Dedifferentiated amniotic fluid mesenchymal stem cell (primary cell): ENCODE measurements at regions not wholly inside any gene's neighbourhood (a gene's known extent, or its start where the extent isn't known, plus 50 kb on each side); places are given as distances from the start of the nearest gene placed in this dataset.
"Not testable (repeated sequence)": the region's sequence is repeated elsewhere in the genome, so short reads cannot be mapped to it uniquely, and the experiment has no call there.

Source experiments
- DNase-seq: peaks from one replicate; pipeline ENCODE4 v3.0.0-alpha.2; 2016; ENCODE audit errors: extremely low spot score

DNA sequence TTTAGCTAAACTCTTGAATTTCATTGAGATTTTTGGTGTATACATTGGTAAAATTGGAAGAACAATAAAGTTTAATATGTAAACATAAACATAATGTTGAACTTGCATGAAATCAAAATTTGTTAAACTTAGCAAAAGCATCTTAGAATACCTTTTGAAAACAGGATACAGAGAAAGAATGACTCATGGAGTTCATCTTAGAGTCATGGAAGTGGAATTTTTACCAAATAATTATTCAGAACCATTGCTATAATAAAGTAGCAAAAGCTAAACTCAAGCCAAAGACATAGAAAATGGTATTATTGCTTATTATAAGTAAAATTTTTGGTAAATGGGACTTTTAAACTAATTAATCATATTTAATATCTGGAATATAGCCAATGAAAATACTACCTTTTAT, 841.6 kb upstream of the SLC39A10 start:
- DNase-seq = no peak

DNA sequence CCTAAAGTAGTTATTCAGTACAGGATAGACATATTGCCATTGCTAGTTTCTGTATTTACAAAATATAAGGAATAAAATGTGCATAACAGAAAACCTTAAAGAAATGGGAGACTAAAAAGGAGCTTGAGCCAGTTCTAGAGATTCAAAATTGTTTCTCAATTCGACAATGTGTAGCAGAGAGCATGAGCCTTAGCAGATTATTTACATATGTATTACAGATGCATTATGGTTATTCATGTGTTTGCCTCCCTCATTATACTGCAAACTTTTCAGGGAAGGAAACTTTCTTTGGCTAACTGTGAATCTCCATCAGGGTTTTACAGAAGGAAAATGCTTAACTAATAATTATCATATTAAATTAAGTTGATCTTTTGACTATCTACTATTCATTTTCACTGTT, 854.4 kb upstream of the SLC39A10 start:
- DNase-seq = no peak

DNA sequence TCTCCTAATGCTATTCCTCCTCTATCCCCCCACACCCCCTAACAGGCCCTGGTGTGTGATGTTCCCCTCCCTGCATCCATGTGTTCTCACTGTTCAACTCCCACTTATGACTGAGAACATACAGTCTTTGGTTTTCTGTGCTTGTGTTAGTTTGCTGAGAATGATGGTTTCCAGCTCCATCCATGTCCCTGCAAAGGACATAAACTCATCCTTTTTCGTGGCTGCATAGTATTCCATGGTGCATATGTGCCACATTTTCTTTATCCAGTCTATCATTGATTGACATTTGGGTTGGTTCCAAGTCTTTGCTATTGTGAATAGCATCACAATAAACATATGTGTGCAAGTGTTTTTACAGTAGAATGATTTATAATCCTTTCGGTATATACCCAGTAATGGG, 870.0 kb upstream of the SLC39A10 start:
- DNase-seq = not testable (repeated sequence)

DNA sequence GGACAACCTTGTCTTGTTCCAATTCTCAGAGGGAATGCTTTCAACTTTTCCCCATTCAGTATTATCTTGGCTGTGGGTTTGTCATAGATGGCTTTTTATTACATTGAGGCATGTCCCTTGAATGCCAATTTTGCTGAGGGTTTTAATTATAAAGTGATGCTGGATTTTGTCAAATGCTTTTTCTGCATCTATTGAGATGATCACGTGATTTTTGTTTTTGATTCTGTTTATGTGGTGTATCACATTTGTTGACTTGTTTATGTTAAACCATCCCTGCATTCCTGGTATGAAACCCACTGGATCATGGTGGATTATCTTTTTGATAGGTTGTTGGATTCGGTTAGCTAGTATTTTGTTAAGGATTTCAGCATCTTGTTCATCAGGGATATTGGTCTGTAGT, 885.6 kb upstream of the SLC39A10 start:
- DNase-seq = not testable (repeated sequence)

GRCh38 chr2:194769030-194769429, 888.0 kb upstream of the SLC39A10 start:
- no peak for DNase-seq

GRCh38 chr2:194765723-194766122, 891.3 kb upstream of the SLC39A10 start:
- no peak for DNase-seq

- DNase-seq = no peak
Measured at GRCh38 chr2:194750926-194751325, 906.1 kb upstream of the SLC39A10 start.

GRCh38 chr2:194745557-194746146, 911.4 kb upstream of the SLC39A10 start:
- no peak for DNase-seq

DNA sequence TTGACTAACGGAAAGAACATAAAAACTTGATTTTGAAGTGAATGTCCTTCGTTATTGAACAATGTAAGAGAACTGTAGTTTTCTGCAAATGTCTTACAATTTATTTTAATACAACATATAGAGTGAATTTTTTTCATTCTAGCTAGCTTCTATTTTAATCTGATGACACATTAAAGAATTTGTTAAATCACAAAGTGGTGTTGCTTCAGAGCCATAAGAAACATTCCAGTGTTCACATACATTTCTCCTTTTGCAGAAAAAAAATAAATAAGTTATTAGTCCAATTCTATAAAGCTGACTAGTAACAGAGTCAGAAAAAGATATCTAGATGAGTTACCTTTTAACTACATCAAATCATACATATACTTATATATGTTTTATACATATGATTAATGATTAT, 914.3 kb upstream of the SLC39A10 start:
- no peak for DNase-seq

DNA sequence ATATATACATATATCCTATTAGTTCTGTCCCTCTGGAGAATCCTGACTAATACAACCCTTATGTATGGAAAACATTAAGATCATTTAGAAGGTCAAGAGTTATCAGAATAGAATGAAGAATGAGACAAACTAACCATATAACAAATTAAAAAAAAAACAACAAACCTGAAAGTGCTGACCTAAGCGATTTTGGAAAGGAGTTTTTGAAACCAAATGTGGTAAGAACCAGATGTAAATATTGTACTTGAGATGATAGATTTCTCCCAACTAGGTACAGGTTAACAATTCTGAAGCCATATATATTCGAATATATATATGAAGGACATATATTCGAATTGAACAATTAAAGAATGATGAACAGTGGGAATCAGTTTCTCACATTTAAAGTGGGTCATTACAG, 917.8 kb upstream of the SLC39A10 start:
- DNase-seq = no peak

GRCh38 chr2:194735837-194736542, 921.0 kb upstream of the SLC39A10 start:
- no peak for DNase-seq

GRCh38 chr2:194730266-194730665, 926.8 kb upstream of the SLC39A10 start:
- no peak for DNase-seq

DNA sequence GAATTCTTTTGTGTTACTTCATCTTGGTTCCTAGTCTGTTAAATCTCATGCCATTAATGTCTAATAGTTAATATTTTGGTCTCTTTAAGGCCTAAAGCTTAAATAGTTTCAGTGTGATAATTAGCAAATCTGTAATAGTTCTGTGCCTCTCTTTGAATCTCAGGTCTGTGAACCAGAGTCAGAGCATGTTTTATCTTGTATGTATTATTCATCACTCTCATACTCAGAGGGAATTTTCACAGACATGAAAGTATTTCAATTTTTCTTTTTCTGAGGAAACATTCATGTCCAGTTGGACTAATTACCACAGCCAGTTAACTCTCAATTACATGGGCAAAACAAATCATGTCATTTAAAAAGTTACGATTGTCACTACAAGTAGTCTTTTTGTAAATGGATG, 931.9 kb upstream of the SLC39A10 start:
- no peak for DNase-seq

GRCh38 chr2:194723446-194723845, 933.6 kb upstream of the SLC39A10 start:
- no peak for DNase-seq

GRCh38 chr2:194721227-194721626, 935.8 kb upstream of the SLC39A10 start:
- DNase-seq = no peak

DNA sequence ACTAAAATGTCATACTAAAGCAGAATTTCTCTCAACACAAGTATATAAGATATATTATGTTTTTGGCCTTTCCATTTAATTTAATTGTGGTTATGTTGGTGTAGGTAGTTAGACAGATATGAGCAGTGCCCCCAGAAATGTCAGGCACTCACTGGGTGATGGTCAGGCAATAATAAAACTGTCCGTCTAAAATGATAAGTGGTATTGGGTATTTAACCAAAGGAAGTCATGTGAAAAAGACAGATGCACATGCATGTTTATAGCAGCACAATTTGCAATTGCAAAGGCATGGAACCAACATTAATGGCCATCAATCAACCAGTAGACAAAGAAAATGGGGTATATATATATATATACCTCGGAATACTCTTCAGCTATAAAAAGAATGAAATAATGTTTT, 936.6 kb upstream of the SLC39A10 start:
- DNase-seq = no peak

DNA sequence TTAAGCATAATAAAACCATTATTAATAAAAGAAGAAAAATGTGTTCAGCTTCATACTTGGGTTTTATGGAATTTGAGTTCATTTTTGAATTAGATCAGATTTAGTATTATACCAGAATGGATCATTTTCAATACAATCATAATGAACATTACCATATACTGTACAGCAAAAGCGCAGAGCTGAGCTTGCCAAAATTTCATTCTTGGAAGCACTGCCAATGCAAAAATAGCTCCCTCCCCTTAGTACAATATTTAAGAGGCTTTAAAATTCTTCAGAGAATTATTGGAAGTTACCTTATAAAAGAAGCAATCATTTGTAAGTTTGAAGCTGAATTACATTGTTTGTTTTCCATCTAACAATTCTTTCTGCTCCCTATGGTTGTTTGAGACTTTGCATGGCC, 938.1 kb upstream of the SLC39A10 start:
- DNase-seq = no peak

DNA sequence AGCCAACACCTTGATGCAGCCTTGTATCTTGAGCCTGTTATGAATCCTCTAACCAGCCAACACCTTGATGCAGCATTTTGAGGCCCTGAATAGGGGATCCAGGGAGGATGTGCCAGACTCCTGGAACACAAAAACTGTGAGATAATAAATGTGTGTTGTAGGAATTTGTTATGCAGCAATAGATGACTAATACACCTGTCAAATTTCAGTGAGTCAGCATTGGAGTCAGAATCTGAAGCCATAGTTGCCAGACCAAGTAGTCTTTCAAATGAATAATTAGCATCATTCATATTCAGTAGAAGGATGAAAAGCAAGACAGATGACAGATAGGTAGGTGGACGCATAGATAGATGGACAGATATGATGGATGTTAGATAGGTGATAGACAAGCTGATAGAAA, 942.5 kb upstream of the SLC39A10 start:
- DNase-seq = no peak

- DNase-seq = no peak
Measured at GRCh38 chr2:194709840-194710239, 947.2 kb upstream of the SLC39A10 start.

DNA sequence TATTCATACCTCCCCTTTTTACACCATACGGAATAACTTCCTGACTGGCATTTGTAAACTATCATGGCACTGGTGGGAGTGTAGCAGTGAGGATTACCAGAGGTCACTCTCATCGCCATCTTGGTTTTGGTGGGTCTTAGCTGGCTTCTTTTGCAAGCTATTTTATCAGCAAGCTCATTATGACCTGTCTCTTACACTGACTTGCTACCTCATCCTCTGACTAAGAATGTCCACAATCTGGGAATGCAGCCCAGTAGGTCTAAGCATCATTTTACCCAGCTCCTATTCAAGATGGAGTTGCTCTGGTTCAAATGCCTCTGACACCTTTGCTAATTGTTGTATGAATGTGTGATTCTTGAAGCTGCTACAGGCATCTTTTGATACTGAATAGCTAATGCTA, 950.8 kb upstream of the SLC39A10 start:
- DNase-seq = no peak

DNA sequence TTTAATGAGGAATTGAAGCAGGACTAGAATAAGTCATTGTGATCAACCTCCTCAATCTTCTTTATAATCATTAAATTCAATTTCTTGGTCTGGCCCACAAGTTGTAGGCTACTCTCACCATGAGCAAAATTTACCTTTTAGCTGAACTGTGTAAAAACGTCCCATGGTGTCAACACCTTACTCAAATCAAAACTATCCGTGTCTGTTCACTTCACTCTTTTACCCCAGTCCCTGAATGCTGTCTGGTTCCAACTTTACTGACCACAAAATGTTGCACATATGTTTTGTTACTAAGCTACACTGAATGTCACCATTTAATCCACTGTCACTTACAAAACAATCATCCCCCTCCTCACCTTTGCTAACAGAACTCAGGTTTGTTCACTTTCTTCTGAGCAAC, 951.6 kb upstream of the SLC39A10 start:
- no peak for DNase-seq

- no peak for DNase-seq
Measured at GRCh38 chr2:194700726-194701125, 956.3 kb upstream of the SLC39A10 start.

DNA sequence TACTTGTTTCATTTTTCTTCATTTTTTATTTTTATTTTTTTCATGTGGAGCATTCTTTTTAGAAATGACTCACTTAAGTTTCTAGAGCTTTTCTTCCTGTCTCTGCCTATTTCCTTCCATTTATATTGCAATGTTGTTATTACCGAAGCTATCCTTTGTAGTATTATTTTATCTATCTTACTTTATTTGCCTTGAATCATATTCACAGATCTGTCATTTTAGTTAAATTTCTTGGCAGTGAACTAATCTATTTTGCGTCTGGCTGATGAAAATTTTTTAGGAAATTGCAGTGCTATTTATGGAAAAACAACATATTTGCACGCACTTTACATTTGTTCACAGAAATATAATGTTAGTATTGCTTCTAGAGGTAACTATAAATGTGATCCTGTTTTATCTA, 956.9 kb upstream of the SLC39A10 start:
- no peak for DNase-seq

GRCh38 chr2:194698012-194698411, 959.0 kb upstream of the SLC39A10 start:
- no peak for DNase-seq
